K562 (cell line): ENCODE measurements at regions not wholly inside any gene's neighbourhood (a gene's known extent, or its start where the extent isn't known, plus 50 kb on each side); places are given as distances from the start of the nearest gene placed in this dataset.

Experiments
- ATAC-seq: fragments of 200-7000 bp; cut with Tn5 transposase; 3 replicates; pipeline ENCODE4 v1.9.1; 2020; ENCODE audit warnings: moderate library complexity
- BruUV-seq: library from RNA; stranded (reverse); fragments of 400-500 nt; replicated peaks from 2 replicates; lab custom pipeline; 2021; lab: Mats Ljungman, UMichigan
- CTCF ChIA-PET: fragments of 300-600 bp; formaldehyde crosslinking; extraction: SDS; loops from one replicate; lab custom pipeline; 2021; ENCODE audit warnings: low intra/inter-chr PET ratio; lab: Yijun Ruan, JAX
- POLR2A ChIA-PET: fragments of 300-600, 350-650 bp; sonication (Branson Sonifier 250); formaldehyde crosslinking; extraction: SDS; loops from one replicate; lab custom pipeline; 2021; ENCODE audit warnings: antibody characterized with exemption, inconsistent platforms; lab: Yijun Ruan, JAX
- DNase-seq, 4 experiments: peaks; one replicate each; pipeline versions ENCODE4 v3.0.0 to v3.0.0-alpha.2; 2011 to 2018; ENCODE audit warnings: low spot score in 3 of 4, mixed read lengths in 3 of 4; ENCODE audit errors: extremely low read depth in 1 of 4
- FAIRE-seq: peaks from 2 replicates; lab custom pipeline; 2011; peaks lifted over from hg19 to GRCh38; lab: Jason Lieb, UNC
- H2AFZ ChIP-seq: 2 replicates; pipeline ENCODE4 v1.6.0; 2011; ENCODE audit warnings: low read depth, low read length, control low read depth, inconsistent platforms
- H3K27ac ChIP-seq: fragments of 200-600 bp; 3 replicates; pipeline ENCODE4 v1.8.0; 2011; ENCODE audit warnings: low read depth, mild to moderate bottlenecking, control low read depth, inconsistent platforms, low read length, moderate library complexity, mixed read lengths; ENCODE audit errors: extremely low read depth
- H3K27me3 ChIP-seq, 2 experiments: fragments of 300-600 bp in 1 of 2; 2 replicates in 1 of 2; 3 replicates in 1 of 2; pipeline versions ENCODE4 v1.6.0 to v1.8.0; 2011; ENCODE audit warnings: inconsistent platforms in 2 of 2, low read length in 2 of 2, mild to moderate bottlenecking in 1 of 2, mixed read lengths in 1 of 2, moderate library complexity in 1 of 2; ENCODE audit not compliant: control insufficient read depth in 2 of 2, insufficient read depth in 2 of 2
- H3K36me3 ChIP-seq: fragments of 300-600 bp; 3 replicates; pipeline ENCODE4 v1.8.0; 2011; ENCODE audit warnings: mild to moderate bottlenecking, low read length, inconsistent platforms; ENCODE audit not compliant: control insufficient read depth, insufficient read depth
- H3K4me1 ChIP-seq, 2 experiments: fragments of 200-600 bp in 1 of 2; replicated peaks in 1 of 2; 2 replicates in 1 of 2; 3 replicates in 1 of 2; pipeline versions ENCODE4 v1.5.1 to v1.8.0; 2011; ENCODE audit warnings: inconsistent platforms in 2 of 2, low read length in 2 of 2, mild to moderate bottlenecking in 1 of 2, mixed read lengths in 1 of 2, moderate library complexity in 1 of 2; ENCODE audit not compliant: control insufficient read depth in 2 of 2, insufficient read depth in 2 of 2
- H3K4me2 ChIP-seq: 2 replicates; pipeline ENCODE4 v1.6.1; 2011; ENCODE audit warnings: low read length, control low read depth, inconsistent platforms, mixed read lengths; ENCODE audit not compliant: insufficient read depth
- H3K4me3 ChIP-seq: fragments of 200-600 bp; sonication (generic), shearing (Covaris generic); 2 replicates; pipeline ENCODE4 v1.5.1; 2016; ENCODE audit warnings: control low read depth, inconsistent platforms
- H3K79me2 ChIP-seq: fragments of 200-600 bp; 3 replicates; pipeline ENCODE4 v1.8.0; 2011; ENCODE audit warnings: low read length, inconsistent platforms; ENCODE audit not compliant: control insufficient read depth, insufficient read depth
- H3K9ac ChIP-seq, 2 experiments: 2 replicates each; pipeline versions ENCODE4 v1.6.0 to v1.6.1; 2011; ENCODE audit warnings: low read depth in 2 of 2, low read length in 2 of 2, control low read depth in 1 of 2, inconsistent platforms in 1 of 2, mild to moderate bottlenecking in 1 of 2, mixed read lengths in 1 of 2; ENCODE audit not compliant: insufficient read depth in 1 of 2
- H3K9me1 ChIP-seq: one replicate; pipeline ENCODE4 v1.6.0; 2011; ENCODE audit warnings: inconsistent platforms, mild to moderate bottlenecking, low read length, moderate library complexity; ENCODE audit not compliant: control insufficient read depth, insufficient read depth
- H3K9me3 ChIP-seq: replicated peaks from 2 replicates; pipeline ENCODE4 v1.5.1; 2011; ENCODE audit warnings: low read depth, low read length, inconsistent platforms; ENCODE audit not compliant: control insufficient read depth, insufficient read depth
- H4K20me1 ChIP-seq: replicated peaks from 2 replicates; pipeline ENCODE4 v1.6.1; 2011; ENCODE audit warnings: low read length, inconsistent platforms, mixed read lengths; ENCODE audit not compliant: control insufficient read depth, insufficient read depth
- C11orf30 ChIP-seq: fragments of 450-650 bp; IDR thresholded peaks from 2 replicates; pipeline ENCODE4 v1.6.1; 2016; ENCODE audit warnings: low read depth, mild to moderate bottlenecking
- CAMTA2 ChIP-seq: fragments of 250-450 bp; sonication (Bioruptor Pico); conservative IDR thresholded peaks from 2 replicates; pipeline ENCODE4 v1.5.1; 2022
- CCAR2 ChIP-seq: fragments of 200-400 bp; formaldehyde crosslinking; IDR thresholded peaks from 2 replicates; pipeline ENCODE4 v1.6.1; 2017; ENCODE audit warnings: mild to moderate bottlenecking, low read depth, low read length
- CREB1 ChIP-seq, 2 experiments: sonication (generic) in 1 of 2; formaldehyde crosslinking in 1 of 2; IDR thresholded peaks; 2 replicates each; pipeline versions ENCODE4 v1.6.1 to v1.8.0; 2012 to 2022; ENCODE audit warnings: inconsistent platforms in 1 of 2, mild to moderate bottlenecking in 1 of 2, missing genetic modification reagents in 1 of 2, moderate library complexity in 1 of 2
- DIDO1 ChIP-seq: fragments of 450-650 bp; IDR thresholded peaks from 2 replicates; pipeline ENCODE4 v1.6.1; 2016; ENCODE audit warnings: low read depth, missing biosample characterization, missing genetic modification characterization
- KAT8 ChIP-seq: fragments of 450-650 bp; IDR thresholded peaks from 2 replicates; pipeline ENCODE4 v1.6.1; 2016; ENCODE audit warnings: low read depth, mild to moderate bottlenecking
- NFE2 ChIP-seq: IDR thresholded peaks from 2 replicates; pipeline ENCODE4 v1.6.1; 2014; ENCODE audit warnings: antibody characterized with exemption, low read depth
- POLR2G ChIP-seq: fragments of 200-400 bp; formaldehyde crosslinking; IDR thresholded peaks from 2 replicates; pipeline ENCODE4 v1.6.1; 2017; ENCODE audit warnings: low read depth, mild to moderate bottlenecking, antibody characterized with exemption, low read length, moderate library complexity
- PYGO2 ChIP-seq: fragments of 450-650 bp; IDR thresholded peaks from 2 replicates; pipeline ENCODE4 v1.6.1; 2016; ENCODE audit warnings: mild to moderate bottlenecking, missing genetic modification characterization, moderate library complexity, missing compliant biosample characterization
- RBM17 ChIP-seq: fragments of 200-400 bp; formaldehyde crosslinking; IDR thresholded peaks from 2 replicates; pipeline ENCODE4 v1.6.1; 2017; ENCODE audit warnings: low read depth, mild to moderate bottlenecking, low read length, borderline replicate concordance
- STAT5A ChIP-seq: IDR thresholded peaks from 2 replicates; pipeline ENCODE4 v1.6.1; 2012; ENCODE audit warnings: low read length, inconsistent platforms, borderline replicate concordance
- ZNF134 ChIP-seq: fragments of 250-450 bp; sonication (Bioruptor Pico); conservative IDR thresholded peaks from 2 replicates; pipeline ENCODE4 v1.4.0; 2020
- ZNF507 ChIP-seq: conservative IDR thresholded peaks from 2 replicates; pipeline ENCODE4 v1.6.1; 2017; ENCODE audit warnings: missing genetic modification characterization, missing compliant biosample characterization
- WGBS: fragments of 100-300 bp; shearing (Covaris generic); methylation state at CpG from one replicate; pipeline ENCODE4 v1.1.6; 2016; ENCODE audit warnings: low coverage, mixed read lengths; ENCODE audit not compliant: insufficient coverage; ENCODE audit errors: missing lambda C conversion rate; 5-methylcytosine and 5-hydroxymethylcytosine counted together
- in situ Hi-C: fragments of 300-500 bp; cut with MboI; formaldehyde crosslinking; loops from 4 replicates; pipeline ENCODE4 v1.15.0; 2018; ENCODE audit warnings: inconsistent platforms, mixed read lengths
- intact Hi-C: fragments of 100-400 bp; cut with micrococcal nuclease; formaldehyde crosslinking; loops from 2 replicates; pipeline ENCODE4 v1.14.2; 2022
- TF ChIP-seq, protein P1 (sequence below): fragments of 450-650 bp; formaldehyde crosslinking; IDR thresholded peaks from 2 replicates; pipeline ENCODE4 v1.4.0; 2020; ENCODE audit warnings: mild to moderate bottlenecking, moderate library complexity
- TF ChIP-seq, protein P2 (sequence below): fragments of 250-450 bp; sonication (Bioruptor Pico); IDR thresholded peaks from 2 replicates; pipeline ENCODE4 v1.4.0; 2020
- TF ChIP-seq, protein P3 (sequence below), 2 experiments: IDR thresholded peaks; 2 replicates each; pipeline ENCODE4 v1.6.1; 2011; ENCODE audit warnings: borderline replicate concordance in 1 of 2, control low read depth in 1 of 2, low read depth in 1 of 2, low read length in 1 of 2, mild to moderate bottlenecking in 1 of 2, mixed read lengths in 1 of 2, moderate library complexity in 1 of 2; ENCODE audit not compliant: insufficient read depth in 1 of 2, insufficient read length in 1 of 2, poor library complexity in 1 of 2, severe bottlenecking in 1 of 2; ENCODE audit errors: extremely low read depth in 1 of 2
- TF ChIP-seq, protein P4 (sequence below): fragments of 250-450 bp; sonication (Bioruptor Pico); IDR thresholded peaks from 2 replicates; pipeline ENCODE4 v1.6.1; 2021; ENCODE audit warnings: mild to moderate bottlenecking

DNA sequence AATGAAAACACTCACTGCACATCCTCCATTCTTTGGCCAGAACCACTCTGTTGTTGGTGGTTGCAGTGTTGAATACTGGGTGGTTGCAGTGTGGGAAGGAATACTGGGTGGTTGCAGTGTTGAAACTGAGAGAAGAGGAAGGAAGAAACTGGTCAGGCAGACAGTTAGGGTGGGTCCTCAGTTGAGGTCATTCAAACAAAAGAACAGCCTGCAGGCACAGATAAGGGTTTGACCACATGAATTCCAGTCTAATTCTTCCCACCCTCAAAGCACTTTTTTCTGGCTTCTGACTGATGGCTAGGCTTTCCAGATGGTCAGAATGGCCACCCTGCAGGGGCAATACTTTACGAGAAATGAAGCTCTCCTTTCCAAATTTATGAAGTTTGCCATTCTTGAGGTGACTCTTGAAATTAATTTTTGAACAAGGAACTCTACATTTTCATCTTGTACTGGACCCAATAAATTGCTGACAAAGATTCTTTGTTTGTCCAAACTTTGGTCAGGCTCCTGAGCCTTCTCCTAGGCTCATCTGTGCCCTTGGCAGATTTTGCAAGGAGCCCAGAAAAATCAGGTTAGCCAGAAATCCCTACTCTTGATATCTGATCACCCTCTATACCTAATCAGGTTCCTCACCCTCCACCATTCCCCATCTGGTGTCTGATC is 596.6 kb upstream of the CDH5 start (continued):
- TF ChIP-seq, protein P1, sequence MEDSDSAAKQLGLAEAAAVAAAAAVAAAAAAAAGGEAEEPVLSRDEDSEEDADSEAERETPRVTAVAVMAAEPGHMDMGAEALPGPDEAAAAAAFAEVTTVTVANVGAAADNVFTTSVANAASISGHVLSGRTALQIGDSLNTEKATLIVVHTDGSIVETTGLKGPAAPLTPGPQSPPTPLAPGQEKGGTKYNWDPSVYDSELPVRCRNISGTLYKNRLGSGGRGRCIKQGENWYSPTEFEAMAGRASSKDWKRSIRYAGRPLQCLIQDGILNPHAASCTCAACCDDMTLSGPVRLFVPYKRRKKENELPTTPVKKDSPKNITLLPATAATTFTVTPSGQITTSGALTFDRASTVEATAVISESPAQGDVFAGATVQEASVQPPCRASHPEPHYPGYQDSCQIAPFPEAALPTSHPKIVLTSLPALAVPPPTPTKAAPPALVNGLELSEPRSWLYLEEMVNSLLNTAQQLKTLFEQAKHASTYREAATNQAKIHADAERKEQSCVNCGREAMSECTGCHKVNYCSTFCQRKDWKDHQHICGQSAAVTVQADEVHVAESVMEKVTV: no peak
- peak; percentile 53; the same call in 1 of the 2 replicates for TF ChIP-seq C11orf30
- no peak for TF ChIP-seq KAT8
- TF ChIP-seq POLR2G: no peak
- TF ChIP-seq STAT5A: 0 out of 2 replicates have a peak, but pooled peaks have one; percentile 10
- no peak for TF ChIP-seq ZNF134 (CRISPR knock-in tag)
- no peak for TF ChIP-seq RBM17
- no peak for TF ChIP-seq CAMTA2

DNA sequence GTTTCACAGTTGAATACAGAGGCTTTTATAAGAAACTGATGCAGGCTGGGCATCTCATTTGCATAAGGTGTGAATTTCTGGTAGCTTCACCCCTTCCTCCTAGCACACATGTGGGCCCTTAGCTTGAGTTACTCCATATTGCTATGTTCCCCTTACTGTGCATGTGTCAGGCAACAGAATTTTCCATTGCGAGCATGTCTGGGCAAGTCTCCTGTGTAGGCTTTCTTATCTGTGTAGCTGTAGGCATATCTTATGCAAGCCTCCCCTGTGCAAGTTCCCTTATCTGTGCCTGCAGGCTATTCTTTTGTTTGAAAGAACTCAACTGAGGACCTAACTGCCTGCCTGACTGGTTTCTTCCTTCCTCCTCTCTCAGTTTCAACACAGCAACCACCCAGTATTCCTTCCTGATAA is 597.4 kb upstream of the CDH5 start:
- DNase-seq: peak; percentile 45 to 83 (median 54)
- Histone ChIP-seq H3K27me3 (no peaks in the 10 kb centered on the region), H3K4me1 (peaks cover 0 to 21% of the 10 kb centered on the region in 2 experiments; a peak in 2 of 5 replicates), H3K4me3 (no peak overlapping the region), H2AFZ (peak overlapping the region; percentile 35; the same call in 1 of the 2 replicates), H3K9me3 (peaks cover 18% of the 10 kb centered on the region), H3K27ac (peak overlapping the region; percentile 75), H3K36me3 (no peaks in the 10 kb centered on the region), H4K20me1 (no peaks in the 10 kb centered on the region), H3K9me1 (no peaks in the 10 kb centered on the region), H3K79me2 (no peaks in the 10 kb centered on the region), H3K9ac (no peak overlapping the region), H3K4me2 (peak overlapping the region; percentile 35; the same call in 1 of the 2 replicates)
- WGBS: 0% methylated on average over 1 of the region's 1 CpG
- BruUV-seq: no TSS peak
- CTCF ChIA-PET: no interaction called here
- FAIRE-seq: peak; percentile 88
- peak; percentile 74 for ATAC-seq
- in situ Hi-C loops: no loop called here
- intact Hi-C loops: no loop called here
- POLR2A ChIA-PET: no interaction called here
- no peak for TF ChIP-seq CCAR2
- no peak for TF ChIP-seq CREB1 (IDR thresholded peaks at IDR 0.05)
- no peak for TF ChIP-seq CREB1 (CRISPR knock-in tag; IDR thresholded peaks at IDR 0.05)
- TF ChIP-seq DIDO1 (tag): peak; percentile 93
- TF ChIP-seq ZNF507 (tag): peak; percentile 78
- peak; percentile 100 for TF ChIP-seq PYGO2 (tag)
- TF ChIP-seq, protein P2, sequence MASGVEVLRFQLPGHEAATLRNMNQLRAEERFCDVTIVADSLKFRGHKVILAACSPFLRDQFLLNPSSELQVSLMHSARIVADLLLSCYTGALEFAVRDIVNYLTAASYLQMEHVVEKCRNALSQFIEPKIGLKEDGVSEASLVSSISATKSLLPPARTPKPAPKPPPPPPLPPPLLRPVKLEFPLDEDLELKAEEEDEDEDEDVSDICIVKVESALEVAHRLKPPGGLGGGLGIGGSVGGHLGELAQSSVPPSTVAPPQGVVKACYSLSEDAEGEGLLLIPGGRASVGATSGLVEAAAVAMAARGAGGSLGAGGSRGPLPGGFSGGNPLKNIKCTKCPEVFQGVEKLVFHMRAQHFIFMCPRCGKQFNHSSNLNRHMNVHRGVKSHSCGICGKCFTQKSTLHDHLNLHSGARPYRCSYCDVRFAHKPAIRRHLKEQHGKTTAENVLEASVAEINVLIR (CRISPR knock-in tag): peak; percentile 99
- no peak for TF ChIP-seq NFE2
- TF ChIP-seq, protein P3, sequence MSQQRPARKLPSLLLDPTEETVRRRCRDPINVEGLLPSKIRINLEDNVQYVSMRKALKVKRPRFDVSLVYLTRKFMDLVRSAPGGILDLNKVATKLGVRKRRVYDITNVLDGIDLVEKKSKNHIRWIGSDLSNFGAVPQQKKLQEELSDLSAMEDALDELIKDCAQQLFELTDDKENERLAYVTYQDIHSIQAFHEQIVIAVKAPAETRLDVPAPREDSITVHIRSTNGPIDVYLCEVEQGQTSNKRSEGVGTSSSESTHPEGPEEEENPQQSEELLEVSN (IDR thresholded peaks at IDR 0.05; ENCODE audit: borderline replicate concordance in 1 of 2, extremely low read depth in 1 of 2, insufficient read depth in 1 of 2, insufficient read length in 1 of 2, low read depth in 1 of 2, low read length in 1 of 2, poor library complexity in 1 of 2, severe bottlenecking in 1 of 2): no peak
- TF ChIP-seq, protein P4, sequence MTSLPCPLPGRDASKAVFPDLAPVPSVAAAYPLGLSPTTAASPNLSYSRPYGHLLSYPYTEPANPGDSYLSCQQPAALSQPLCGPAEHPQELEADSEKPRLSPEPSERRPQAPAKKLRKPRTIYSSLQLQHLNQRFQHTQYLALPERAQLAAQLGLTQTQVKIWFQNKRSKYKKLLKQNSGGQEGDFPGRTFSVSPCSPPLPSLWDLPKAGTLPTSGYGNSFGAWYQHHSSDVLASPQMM (CRISPR knock-in tag): peak; percentile 84; the same call in 1 of the 2 replicates
